ENCODE measurements at regions not wholly inside any gene's neighbourhood (a gene's known extent, or its start where the extent isn't known, plus 50 kb on each side); places are given as distances from the start of the nearest gene placed in this dataset.

GRCh38 chr12:39205969-39206368 is 237.0 kb downstream of the KIF21A start:
- TF ChIP-seq CTCF (IDR thresholded peaks at IDR 0.05; ENCODE audit: poor library complexity, severe bottlenecking) (no peak), MXI1 (conservative IDR thresholded peaks at IDR 0.05; ENCODE audit: poor library complexity, severe bottlenecking) (no peak)
